ENCODE measurements at regions not wholly inside any gene's neighbourhood (a gene's known extent, or its start where the extent isn't known, plus 50 kb on each side); places are given as distances from the start of the nearest gene placed in this dataset.

GRCh38 chr12:111283521-111283920, 85.4 kb downstream of the PHETA1 start (continued):
- TF ChIP-seq SP1 (IDR thresholded peaks at IDR 0.05; ENCODE audit: low read depth, low read length), result no peak
- TF ChIP-seq EP300 (IDR thresholded peaks at IDR 0.05; ENCODE audit: borderline replicate concordance in 1 of 2, low read depth in 2 of 2, low read length in 2 of 2), result no peak
- TF ChIP-seq SIN3A (conservative IDR thresholded peaks at IDR 0.05 in 1 of 2, IDR thresholded peaks at IDR 0.05 in 1 of 2; ENCODE audit: low read depth in 1 of 2, low read length in 2 of 2), result no peak
- TF ChIP-seq E2F6 (IDR thresholded peaks at IDR 0.05), result no peak
